HG02763 (cell line): ENCODE measurements at regions not wholly inside any gene's neighbourhood (a gene's known extent, or its start where the extent isn't known, plus 50 kb on each side); places are given as distances from the start of the nearest gene placed in this dataset.

ENCODE experiments used
- ATAC-seq: cut with Tn5 transposase; IDR thresholded peaks from one replicate; pipeline ENCODE4 v1.9.1; 2021; ENCODE audit warnings: mild to moderate bottlenecking, moderate library complexity; ENCODE audit not compliant: unreplicated experiment

DNA sequence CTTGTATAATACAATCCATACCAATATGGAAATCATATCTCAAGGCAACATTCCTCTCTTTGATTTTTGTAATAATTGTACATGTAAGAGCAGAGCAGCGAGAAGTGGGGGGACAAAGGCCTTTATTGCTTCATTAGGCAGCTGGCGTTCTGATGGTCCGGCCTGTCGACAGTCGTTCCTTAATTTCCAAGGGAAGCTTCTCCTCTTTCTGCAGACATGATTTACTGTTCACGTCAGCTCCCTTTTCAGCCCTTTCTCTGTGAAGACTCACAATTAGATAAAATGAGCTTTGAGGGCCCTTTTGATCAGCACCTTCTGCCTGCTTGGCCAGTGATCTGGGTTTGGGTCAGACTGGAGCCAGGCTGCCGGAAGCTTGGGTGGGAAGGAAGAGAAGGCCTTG is 65.6 kb upstream of the CTBP2 start:
- ATAC-seq, result no peak

DNA sequence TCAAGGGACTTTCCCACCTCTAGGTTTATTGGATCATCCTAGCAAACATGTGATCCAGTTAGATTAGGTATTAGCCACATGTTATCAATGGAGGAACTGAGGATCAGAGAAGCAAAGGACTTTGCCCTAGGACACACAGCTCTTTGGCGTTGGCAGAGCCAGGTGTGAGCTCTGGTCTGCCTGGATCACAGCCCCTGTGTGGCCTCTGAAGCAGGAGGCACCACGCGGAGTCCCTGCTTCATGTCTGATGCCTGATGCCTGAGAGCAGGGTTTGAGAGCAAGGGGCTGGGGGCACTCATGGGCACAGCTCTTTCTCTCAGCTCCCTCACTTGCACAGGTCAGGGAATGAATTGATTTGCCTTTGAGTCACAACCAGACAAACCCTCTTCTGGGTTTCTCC is 64.7 kb upstream of the CTBP2 start:
- ATAC-seq, result no peak

- ATAC-seq, result no peak
Observed at GRCh38 chr10:125222515-125223308, 62.3 kb upstream of the CTBP2 start.

GRCh38 chr10:125221716-125222115 is 61.4 kb upstream of the CTBP2 start:
- ATAC-seq, result no peak

GRCh38 chr10:125219776-125220175 is 59.4 kb upstream of the CTBP2 start:
- no peak for ATAC-seq

DNA sequence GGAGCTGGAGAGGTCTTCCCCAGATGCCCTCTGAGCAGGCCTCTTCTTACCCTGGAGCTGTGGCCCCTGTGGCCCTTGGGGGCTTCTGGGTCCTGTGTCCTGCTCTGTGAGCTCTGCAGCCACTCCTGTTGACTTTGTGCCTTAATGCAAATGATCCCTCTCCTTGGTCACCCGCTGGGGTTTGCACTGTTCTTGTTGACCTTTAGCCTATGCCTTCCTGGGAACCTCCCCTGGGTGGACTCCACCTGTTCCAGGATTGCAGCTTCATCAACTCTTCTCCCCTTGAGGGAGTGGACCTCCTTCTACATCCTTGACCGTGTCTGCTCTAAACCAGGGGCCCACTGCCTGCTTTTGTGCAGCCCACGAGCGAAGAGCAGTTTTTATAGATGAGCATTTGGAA is 58.6 kb upstream of the CTBP2 start:
- no peak for ATAC-seq

- no peak for ATAC-seq
Observed at GRCh38 chr10:125217990-125218675, 57.8 kb upstream of the CTBP2 start.

- no peak for ATAC-seq
Observed at GRCh38 chr10:125216861-125217260, 56.5 kb upstream of the CTBP2 start.

GRCh38 chr10:125216309-125216708 is 55.9 kb upstream of the CTBP2 start:
- ATAC-seq, result no peak

DNA sequence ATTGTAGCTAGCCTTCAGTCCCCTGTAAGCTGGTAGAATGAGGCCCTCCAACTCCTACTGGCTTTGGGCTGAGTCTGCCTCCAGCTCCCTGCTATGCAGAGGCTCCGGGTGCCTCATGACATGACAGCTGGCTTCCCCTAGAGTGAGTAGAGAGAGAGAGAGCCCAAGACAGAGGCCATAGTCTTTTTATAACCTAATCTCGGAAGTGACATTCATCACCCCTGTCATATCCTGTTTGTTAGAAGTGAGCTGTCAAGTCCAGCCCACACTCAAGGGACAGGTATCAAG is 53.9 kb upstream of the CTBP2 start:
- no peak for ATAC-seq

DNA sequence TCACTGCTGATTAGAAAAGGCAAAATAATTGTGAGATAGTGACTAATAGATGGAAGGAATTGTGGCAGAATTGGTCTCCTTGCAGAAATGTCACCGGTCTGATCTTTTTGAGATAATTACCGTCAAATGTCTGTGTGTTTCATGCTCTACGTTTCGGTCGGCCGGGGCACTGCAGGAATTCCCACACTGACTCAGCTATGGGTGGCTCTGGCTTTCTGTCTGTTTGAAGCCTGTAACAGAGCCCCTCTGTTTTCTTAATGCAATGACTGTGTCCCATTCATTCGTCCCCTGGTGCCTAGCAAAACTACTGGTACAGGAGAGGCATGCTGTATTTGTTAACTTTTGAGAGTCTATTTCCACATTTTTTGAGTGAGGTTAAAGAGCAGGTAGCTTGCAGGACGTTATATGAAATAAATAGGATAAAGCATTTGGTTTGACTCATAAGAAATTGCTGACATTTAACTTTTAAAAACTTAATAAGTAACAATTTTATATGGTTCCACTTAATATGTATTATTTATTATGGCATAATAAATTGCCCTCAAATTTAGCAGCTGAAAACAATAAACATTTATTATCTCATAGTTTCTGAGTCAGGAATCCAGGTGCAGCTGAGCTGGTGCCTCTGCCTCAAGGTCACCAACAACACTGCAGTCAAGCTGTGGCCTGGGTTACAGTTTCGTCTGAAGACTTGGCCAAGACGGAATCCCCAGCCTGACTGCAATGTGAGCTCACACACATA is 53.3 kb upstream of the CTBP2 start:
- no peak for ATAC-seq

DNA sequence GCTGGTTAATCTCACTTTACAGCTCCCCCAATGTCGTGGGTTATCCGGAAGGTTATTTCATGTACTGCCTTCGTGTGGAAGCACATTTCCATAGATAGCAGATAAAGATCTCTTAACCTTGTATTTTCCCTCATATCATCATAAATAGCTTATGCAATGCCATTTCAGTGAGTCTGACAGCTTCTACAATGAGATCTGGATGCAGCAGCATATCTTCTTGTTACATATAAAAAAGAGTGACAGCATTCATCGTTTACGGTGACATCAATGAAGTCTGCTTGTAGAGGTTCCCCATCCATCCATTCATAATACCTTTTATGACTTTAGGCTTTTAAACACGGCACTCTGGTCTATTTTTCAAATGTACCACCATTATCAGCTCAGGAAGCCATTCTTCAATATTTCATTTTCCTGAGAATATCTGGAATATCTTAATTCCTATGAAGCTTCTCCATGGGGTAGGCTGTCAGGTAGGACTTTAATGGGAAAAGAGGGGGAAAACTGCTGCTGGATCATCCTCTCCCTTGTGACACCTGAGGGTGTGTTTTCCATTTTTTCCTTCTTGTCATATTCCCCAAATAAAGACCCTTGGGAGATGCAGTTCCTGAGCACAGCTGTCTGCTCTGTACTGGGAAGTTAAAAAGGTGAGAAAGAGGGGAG is 51.9 kb upstream of the CTBP2 start:
- ATAC-seq, result no peak
